Renal cortex interstitium (tissue), 11 donors: ENCODE measurements at regions not wholly inside any gene's neighbourhood (a gene's known extent, or its start where the extent isn't known, plus 50 kb on each side); places are given as distances from the start of the nearest gene placed in this dataset.

ENCODE experiments used
- DNase-seq, 11 donors: peaks; one replicate each; pipeline ENCODE4 v3.0.0-alpha.2; 2013; ENCODE audit warnings: low read depth in 9 of 11, low spot score in 4 of 11; ENCODE audit errors: extremely low read depth in 1 of 11

DNA sequence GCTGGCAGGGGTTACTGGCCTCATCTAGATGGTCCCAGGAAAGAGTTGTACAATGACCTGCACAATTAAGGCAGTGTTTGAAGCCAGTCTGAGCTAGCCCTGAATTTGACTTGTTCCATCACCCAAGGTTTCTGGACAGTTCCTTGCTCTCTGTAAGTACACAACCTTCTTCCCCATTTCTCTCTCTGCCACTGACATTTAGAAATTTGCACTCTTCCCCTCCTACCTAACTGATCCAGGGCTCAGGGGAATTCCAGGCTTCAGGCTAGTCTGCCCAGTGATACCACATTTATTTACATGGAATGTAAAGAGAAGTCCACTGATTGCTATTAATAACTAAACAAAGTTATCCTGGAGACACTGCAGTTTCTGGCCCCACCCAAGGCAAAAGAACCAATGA lies 139.0 kb upstream of the GPR26 start:
- DNase-seq: no peak

DNA sequence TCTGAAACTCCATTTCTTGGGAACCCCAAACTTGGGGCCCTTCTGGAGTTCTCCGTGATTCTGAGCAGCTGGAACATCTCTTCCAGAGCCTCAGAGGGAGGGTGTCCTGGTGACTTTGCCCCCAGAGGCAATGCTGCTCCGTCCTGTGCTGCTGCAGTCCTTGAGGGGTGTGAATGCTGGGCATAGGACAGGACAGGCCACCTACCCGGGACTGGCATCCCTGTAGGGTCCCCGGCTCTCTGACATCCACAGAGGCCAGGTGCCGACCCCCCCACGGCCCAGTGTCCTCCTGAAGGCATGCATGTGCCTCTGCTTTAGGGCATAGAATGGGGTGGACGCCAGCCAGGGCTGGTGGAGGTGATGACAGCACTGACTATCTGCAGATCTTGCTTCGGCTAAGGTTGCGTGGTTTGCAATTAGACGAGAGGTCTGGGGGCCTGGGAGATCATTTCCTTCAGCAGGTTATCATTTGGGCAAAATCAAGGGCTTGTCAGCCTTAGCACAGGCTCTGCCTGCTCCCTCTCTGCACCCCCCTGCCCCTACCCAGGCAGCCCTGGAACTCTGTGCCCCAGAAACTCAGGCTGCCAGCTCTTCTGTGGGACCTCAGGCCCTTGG lies 136.9 kb upstream of the GPR26 start:
- no peak for DNase-seq

DNA sequence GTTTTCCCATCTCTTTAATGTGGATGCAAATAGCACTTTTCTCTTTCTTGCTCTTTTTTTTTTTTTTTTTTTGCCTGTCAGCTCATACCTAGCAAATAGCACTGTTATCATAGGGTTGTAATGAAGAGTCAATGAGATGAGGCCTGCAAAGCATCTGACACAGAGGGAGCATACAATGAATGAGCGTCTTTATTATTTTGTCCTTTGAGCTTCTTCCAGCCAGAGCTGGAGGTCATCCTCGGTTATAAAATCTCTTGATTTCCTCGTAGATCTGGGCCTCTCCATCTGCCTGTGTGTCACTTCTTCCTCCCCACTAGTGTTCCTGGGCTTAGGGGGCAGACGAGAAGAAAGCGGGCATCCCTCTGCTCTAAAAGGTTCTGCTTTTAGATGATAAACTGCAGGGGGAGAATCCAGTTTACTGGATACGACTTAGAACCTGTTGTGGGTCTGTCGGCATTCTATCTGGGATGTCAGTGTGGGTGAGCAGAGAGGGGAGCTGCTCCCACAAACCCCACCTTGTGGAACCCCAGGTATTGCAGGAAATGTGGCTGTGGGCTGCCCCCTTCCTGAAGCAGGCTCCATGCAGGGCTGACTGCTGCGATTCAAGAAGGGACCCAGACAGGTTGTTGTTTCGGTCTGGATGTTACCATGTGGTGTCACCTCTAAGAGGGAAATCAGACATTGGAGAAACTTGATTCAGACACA lies 135.8 kb upstream of the GPR26 start:
- no peak for DNase-seq

DNA sequence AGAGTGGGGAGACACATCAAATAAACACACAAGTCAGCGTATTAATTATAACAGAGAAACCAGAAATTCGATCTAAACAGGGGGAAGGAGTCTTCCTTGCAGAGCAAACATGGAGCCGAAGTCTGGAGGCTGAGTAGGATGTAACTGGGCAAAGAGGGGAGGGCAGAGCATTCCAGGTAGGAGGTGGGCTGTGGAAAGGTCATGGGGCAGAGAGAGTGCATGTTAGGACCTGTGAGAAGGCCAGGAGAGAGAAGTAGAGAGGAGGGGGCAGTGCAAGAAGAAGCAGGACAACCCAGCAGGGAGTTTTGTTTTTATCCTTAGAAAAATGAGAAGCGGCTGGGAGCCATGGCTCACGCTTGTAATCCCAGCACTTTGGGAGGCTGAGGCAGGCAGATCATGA lies 130.8 kb upstream of the GPR26 start:
- DNase-seq: no peak

GRCh38 chr10:123536176-123536845 lies 129.8 kb upstream of the GPR26 start:
- DNase-seq: no peak

DNA sequence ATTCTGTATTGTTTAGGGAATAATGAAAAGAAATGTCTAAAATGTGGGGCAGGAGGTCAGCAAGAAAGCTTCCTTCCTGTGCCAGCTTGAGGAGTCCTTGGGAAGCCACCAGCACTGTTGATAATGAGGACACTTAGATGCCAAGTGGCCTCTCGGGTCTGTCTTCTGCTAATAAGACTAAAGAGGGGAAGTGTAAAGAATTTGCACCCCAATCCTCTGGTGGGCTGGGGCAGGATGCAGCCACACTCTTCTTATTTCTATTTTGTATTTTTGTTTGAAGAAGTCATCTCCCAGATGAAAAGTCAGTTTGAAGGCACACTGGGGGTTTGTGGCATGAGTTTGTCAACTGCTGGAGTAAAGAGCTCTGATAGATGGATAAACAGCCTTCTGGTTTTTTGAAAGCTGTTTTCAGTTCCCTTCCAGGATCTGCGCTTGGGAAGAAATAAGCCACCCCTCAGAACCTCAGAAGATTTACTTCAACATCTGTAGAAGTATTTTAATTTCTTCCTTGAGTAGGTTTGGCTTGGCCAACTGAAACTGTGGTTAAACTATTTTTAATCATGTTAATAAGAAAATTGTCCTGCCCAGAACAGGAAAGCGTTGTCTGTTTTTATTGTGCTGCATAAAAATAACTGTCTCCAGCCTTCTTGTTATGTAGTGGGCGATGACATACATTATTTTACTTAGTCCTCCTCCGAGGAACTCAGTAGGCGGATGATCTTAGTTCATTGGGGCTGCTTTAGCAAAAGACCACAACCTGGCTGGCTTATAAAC lies 128.8 kb upstream of the GPR26 start:
- DNase-seq: no peak

- no peak for DNase-seq
Observed at GRCh38 chr10:123538401-123539320, 127.5 kb upstream of the GPR26 start.

GRCh38 chr10:123544986-123545385 lies 121.2 kb upstream of the GPR26 start:
- DNase-seq: no peak

DNA sequence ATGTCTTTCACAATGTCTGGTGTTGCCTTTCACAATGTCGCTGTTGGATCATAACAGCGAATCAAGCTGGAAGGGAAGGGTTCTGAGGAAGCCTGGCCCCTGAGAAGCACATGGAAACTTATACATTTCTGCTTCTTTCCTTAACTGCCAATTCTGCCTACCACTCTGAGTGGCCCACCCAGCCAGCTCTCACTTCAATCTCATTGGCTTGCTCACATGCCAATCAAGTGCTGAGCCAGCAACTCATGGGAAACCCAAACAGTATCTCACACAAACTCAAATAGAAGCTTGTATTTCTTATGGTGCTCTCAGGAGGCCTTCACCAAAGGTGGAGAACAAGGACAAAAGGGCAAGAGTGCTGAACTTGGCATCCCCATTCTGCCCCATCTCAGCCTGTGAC lies 117.4 kb upstream of the GPR26 start:
- no peak for DNase-seq

- no peak for DNase-seq
Observed at GRCh38 chr10:123549761-123550454, 116.2 kb upstream of the GPR26 start.

DNA sequence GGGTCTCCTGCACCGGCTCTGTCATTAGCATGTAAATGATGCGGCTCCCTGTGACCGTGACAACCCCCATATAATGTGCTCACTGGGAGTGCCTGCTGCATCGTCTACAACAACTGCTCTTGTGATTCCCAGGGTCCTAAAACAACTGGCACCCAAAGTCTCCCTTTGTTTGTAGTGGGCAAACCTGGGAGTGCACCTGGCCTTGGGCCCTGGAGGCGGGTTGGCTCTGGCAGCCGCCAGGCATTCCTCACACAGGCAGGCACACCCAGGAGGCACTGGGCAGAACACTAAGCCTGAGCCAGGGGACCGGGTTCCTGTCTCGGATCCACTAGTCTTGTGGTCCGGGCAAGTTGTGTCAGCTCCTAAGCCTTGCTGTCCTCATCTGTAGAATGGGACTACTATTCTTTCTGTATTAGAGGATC lies 115.5 kb upstream of the GPR26 start:
- no peak for DNase-seq

GRCh38 chr10:123551259-123551658 lies 114.9 kb upstream of the GPR26 start:
- no peak for DNase-seq

GRCh38 chr10:123552760-123553554 lies 113.2 kb upstream of the GPR26 start:
- no peak for DNase-seq

DNA sequence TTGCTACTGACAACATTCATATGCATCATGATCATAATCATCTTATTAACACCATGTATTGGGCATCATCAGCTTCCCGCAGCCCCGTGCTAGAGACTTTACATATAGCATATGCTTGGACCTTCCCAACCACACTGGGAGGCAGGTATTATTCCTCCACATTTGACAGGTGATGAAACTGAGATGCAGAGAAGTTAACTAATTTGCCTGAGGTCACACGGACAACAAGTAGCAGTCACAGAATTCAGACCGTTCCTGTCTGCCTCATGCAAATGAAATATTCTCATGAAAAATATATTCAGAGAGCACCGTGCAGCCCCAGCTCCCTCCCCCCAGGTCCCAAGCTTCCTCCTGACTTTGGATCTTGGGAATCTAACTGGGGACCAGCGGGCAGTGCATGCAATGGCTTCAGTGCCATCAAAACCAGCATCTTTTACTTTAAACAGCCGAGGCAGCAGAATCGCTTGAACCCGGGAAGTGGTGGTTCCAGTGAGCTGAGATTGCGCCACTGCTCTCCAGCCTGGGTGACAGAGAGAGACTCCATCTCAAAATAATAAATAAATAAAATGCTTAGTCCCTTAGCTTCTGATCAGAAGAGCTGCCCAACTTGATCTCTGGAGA lies 112.2 kb upstream of the GPR26 start:
- no peak for DNase-seq

- no peak for DNase-seq
Observed at GRCh38 chr10:123554656-123555055, 111.5 kb upstream of the GPR26 start.

GRCh38 chr10:123555616-123556015 lies 110.5 kb upstream of the GPR26 start:
- DNase-seq: no peak

DNA sequence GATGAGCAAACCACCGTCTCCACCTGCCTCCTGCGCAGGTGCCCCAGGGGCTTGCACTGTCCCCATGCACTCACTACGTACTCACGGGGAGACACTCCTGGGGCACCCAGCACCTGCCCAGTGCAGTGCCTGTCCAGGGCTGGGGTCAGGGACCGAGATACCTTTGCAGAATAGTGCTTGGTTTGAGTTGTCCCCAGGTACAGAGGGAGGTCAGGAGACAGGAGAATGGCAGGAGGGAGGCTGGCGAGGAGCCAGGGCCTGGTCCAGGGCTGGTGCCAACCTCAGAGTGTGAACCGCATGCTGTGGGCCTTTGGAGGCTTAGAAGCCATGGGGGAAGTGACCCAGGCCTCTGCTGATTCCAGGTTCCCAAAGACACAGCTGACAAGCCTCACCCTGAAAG lies 110.1 kb upstream of the GPR26 start:
- DNase-seq: no peak
